ENCODE measurements at regions not wholly inside any gene's neighbourhood (a gene's known extent, or its start where the extent isn't known, plus 50 kb on each side); places are given as distances from the start of the nearest gene placed in this dataset.
"Not testable (repeated sequence)": the region's sequence is repeated elsewhere in the genome, so short reads cannot be mapped to it uniquely, and the experiment has no call there.

DNA sequence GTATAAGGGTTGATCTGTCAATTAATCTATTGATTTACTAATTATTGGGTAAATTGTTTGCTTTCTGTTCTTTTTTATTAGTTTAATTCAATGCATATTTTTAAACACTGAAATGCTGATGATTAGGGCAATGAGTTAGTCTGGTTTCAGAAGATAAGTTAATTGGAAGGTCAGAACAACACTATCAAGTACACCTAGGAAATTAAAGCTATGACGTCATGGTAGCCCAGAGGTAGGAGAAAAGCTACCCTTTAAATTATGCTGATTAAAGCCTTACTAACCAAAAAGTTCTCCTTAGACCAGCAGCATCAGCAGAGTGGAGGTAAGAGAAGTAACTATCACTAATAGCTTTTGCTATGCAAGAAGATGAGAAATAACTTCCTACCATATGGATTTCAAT, 770.4 kb upstream of the ARPP21 start:
- DNase-seq (ENCODE audit: low read depth, low spot score) = no peak

DNA sequence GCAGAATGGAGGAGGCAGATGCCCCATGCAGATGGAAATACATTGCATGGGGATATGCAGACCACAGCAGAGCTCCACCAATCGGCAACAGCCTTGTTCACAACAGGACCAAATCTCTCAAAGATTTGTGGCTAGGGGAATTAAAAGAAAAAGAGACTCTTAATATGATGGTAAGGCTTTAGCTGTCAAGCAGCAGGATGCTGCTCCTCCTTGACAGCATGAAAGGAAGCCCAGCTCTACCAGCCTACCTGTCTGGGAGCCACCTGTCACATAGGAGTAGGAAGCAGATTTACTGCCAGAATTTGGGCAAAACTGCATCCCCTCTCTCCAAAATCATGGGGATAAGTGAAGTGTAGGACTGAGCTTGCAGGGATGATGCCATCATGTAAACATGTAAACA, 769.6 kb upstream of the ARPP21 start:
- no peak for DNase-seq (ENCODE audit: low read depth, low spot score)

DNA sequence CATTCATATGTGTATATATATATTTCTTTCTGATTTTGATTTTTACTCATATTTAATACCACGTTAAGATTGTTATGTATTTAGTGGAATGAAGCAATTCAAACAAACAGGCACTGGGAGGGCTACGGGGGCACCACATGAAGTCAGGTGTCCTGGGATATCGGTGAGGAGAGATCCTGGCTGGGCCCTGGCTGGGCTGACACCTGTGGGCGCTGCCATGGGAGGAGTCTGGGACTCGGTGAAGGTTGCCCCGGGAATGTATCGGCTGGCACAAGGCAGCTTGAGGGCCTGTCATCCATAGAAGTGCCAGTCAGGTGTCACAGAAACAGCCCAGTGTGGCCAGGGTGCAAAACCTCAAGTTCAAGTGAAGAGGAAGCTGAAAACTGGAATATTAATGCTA, 766.9 kb upstream of the ARPP21 start:
- DNase-seq (ENCODE audit: low read depth, low spot score) = no peak

DNA sequence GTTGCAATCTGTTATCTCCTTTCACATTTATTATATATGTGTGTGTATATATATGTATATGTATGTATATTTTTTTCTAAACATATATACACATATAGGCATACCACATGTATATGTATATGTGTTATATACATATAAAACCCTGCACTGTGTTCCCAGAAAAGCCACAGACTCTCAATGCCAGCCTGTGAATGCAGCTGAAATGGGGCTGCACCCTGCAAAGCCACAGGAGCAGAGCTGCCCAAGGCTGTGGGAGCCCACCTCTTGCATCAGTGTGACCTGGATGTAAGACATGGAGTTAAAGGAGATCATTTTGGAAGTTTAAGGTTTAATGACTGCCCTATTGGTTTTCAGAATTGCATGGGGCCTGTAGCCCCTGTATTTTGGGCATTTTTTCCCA, 762.3 kb upstream of the ARPP21 start:
- DNase-seq (ENCODE audit: low read depth, low spot score) = no peak

DNA sequence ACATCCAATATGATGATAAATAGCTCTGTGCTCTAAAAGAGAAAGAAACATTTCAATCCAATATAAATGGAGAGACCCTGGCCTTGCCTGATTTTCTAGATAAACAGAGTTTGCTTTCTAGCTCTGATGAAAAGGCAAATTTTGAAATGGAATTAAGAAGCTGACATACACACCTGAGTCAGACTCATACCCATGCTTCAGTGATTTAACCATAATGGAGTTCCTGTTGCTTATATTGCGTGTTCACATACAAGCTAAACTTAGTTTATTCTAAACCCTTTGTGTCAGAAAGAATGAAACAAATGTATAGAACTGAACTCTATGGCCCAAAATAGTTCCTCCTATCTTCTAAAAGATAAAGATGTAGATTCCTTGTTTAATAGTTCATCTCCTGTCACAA, 760.8 kb upstream of the ARPP21 start:
- DNase-seq (ENCODE audit: low read depth, low spot score) = no peak

DNA sequence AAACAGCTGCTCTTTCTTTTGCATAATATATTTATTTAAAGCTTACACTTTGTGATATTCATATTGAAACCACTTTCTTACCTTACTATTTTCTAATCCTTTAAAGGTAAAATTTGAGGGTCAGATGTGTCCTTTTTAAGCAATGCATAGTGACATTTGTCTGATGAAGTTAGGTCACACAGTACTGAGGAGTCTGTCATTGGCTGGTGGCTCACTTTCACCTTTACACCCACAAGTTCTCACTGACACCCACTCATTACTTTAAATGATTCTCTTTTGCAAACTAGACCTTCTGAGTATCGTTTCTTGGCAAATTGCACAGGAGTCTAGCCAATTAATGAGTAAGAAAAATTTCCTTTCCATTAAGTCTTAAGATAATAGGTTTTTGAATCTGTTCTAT, 758.3 kb upstream of the ARPP21 start:
- no peak for DNase-seq (ENCODE audit: low read depth, low spot score)

DNA sequence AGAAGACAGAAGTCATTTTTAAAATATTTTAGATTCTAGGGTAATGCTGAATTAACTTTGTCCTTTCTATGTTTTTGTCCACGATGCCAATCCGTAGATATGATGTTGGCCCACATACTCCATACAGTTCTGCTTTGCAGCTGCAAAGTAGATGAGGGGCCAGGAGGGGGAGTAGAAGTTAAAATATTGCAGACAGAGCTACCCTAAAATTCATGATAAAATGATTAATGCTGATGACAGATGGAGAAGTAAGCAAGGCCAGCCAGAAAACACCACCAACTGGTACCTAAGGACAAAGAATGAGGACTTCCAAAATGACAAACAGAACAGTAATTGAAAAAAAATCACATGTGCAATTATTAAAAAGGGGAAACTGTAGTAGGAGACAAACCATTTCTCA, 756.6 kb upstream of the ARPP21 start:
- DNase-seq (ENCODE audit: low read depth, low spot score) = peak; percentile 48

DNA sequence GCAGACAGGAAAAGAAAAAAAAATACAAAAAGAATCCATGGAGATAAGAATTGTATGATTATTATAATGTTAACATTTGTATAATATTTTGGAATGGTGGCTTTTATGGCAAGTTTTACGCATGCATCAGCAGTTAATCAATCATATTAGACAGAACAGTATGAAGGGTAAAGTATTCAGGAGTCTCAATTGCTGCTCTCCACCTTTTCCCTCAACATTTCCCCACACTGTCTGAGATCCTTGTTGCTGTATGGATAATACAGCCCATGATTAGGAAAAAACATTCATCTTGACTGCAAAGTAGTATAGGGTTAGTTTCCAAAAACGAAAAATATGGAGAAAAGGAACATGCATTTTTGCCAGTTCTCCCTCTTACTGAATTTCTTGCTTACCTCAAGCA, 755.3 kb upstream of the ARPP21 start:
- DNase-seq (ENCODE audit: low read depth, low spot score) = no peak

DNA sequence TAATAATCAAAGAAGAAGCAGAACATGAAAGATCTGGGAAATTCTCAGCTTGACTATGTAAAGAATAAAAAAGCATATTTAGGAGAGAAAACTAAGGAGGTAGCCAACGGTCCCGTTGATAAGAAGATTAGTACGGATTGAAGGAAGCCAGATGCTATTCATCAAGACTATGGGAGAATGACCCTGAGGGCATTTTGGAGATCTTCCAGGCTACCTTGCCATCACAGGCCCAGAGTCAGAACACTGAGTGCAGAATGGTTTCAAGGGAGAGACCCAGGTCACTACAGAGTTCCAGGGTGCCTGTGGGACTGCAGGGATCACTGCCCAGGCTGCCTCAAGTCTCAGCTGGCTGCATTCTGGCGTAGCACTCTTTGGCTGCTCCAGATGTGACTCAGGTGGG, 752.9 kb upstream of the ARPP21 start:
- no peak for DNase-seq (ENCODE audit: low read depth, low spot score)

DNA sequence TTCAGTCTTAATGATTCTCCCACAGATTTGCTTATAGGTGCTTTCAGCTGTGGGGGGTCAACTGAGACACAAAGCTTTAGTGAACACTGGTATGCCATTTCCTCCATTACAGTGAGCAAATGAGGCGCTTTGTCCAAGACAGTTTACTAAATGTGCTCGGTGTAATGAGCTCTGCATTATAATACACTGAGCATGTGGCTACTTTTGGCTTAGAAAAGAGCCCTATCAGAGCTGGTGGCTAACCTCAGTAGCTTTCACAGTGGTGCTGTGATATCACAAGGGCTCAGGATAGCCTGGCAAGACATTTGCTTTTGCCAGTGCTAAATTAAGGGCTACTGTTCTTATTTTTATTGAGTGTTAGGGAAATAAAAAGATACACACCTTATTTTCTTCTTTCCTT, 749.7 kb upstream of the ARPP21 start:
- DNase-seq (ENCODE audit: low read depth, low spot score) = peak; percentile 29

DNA sequence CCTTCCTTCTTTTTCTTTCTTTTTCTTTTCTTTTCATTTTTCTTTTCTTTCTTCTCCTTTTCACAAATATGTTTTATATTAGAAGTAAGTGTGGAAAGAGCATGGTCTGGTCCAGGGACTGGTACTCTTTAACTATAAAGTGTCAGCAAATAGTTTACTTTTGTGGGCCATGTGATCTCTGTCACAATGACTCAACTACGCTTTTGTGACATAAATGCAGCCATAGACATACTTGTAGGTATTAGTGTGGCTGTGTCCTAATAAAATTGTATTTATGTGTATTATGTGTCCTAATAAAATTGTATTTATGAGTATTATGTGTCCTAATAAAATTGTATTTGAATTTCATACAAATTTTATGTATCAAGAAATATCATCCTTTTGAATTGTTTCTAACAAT, 749.1 kb upstream of the ARPP21 start:
- DNase-seq (ENCODE audit: low read depth, low spot score) = no peak

DNA sequence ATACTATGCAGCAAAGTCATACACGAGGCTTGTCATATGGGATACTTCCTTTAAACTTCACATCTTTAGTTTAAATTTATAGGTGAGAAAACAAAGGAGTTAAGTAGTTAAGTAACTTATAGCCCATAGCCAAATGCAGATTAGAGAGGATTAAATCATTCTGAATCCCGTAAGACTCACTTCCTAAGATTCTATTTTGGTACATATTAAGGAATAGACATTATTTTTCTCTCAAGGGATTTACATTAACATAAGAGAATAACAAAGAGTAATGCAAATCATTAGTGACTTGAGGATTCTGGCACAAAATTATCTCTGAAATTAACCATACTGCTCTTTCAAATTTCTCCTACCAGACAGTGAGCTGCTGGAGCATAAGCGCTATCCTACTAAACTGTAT, 747.4 kb upstream of the ARPP21 start:
- no peak for DNase-seq (ENCODE audit: low read depth, low spot score)

DNA sequence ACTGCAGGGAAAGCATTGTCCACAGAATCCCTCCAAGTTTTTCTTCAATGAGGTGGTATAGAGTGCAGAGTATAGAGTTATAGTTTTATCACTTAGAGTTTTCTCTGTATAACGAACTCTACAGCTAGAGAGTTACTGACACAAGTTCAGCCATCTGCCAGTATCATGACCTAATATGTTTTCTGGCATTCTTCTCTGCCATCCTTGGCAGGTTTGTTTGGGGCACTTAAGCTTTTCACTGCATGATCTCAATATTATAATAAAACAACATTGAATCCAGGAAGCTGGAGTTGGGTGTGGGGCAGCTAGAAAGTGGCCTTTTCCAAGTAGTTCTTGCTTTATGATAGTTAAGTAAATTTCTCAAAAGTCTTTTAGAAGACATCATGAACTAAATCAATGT, 743.5 kb upstream of the ARPP21 start:
- DNase-seq (ENCODE audit: low read depth, low spot score) = no peak

DNA sequence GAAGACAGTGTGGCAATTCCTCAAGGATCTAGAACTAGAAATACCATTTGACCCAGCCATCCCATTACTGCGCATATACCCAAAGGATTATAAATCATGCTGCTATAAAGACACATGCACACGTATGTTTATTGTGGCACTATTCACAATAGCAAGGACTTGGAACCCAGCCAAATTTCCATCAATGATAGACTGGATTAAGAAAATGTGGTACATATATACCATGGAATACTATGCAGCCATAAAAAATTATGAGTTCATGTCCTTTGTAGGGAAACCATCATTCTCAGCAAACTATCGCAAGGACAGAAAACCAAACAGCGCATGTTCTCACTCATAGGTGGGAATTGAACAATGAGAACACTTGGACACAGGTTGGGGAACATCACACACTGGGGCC, 729.6 kb upstream of the ARPP21 start:
- DNase-seq (ENCODE audit: low read depth, low spot score) = not testable (repeated sequence)

DNA sequence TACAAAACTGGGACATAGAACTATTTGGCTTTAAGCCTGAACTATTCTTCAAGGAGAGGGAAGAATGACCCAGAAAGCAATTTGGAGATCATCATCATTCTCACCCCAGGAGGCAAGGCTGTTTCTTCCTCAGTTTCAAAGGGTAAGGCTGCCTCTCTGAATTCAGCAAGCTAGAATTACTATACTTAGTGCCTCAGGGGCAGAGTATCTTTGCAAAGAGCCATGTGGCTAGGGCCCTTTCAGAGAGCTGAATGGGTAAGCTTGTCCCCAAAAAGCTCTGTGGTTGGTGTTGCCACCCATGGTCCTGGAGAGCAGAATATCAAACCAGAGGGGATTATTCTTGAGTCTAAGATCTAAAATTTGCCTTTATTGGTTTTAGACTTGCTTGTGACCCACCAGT, 720.3 kb upstream of the ARPP21 start:
- DNase-seq (ENCODE audit: low read depth, low spot score) = no peak

DNA sequence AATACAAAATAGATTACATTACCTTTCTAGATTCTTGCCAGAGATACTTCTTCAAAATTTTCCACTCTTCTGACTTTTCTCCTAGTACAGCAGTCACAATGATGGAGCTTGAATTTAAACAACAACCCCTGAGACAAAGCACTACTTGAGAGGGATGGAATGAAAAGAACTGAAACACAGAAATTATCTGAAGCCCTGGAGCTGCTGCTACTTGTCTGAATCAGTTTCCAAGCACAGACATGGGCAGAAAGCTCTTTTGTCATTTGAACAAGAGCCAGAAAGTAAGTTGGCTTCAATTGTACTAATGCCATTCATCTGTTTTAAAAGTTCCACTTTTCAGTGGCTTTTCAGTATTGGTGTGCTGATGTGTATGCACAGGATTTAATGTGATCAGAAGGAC, 718.5 kb upstream of the ARPP21 start:
- peak; percentile 27 for DNase-seq (ENCODE audit: low read depth, low spot score)

DNA sequence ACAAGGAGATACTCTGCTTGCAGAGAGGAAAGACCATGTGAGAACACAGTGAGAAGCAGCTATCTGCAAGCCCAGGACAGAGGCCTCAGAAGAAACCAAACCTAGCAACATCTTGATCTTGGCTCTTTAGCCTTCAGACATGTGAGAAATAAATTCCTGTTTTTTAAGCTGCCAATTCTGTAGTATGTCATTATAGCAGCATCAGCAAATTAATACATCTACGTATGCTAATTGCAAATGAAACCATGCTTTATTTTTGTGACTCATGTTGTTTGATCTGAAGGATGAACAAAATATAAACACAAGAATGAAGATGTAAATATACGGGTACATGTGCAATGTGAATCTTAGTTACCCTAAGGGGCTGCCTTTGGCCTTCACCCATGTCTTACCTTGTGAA, 714.4 kb upstream of the ARPP21 start:
- no peak for DNase-seq (ENCODE audit: low read depth, low spot score)

DNA sequence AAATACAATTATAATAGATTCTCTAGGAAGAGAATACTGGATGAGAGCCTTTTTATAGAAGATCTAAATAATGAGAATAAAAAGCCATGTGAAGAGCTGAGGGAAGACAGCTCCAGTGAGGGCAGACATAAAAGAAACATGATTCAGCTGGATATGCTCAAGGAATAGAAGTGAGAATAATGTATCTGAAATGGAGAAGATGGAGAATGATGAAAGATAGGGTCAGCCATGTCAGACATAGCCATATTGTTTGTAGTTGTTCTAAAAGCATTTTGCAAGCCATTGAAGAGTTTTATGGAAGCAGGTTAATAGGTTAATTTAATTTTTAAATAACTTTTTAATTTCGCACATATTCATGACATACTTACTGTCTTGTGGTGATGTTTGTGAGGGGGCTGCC, 713.5 kb upstream of the ARPP21 start:
- DNase-seq (ENCODE audit: low read depth, low spot score) = no peak

DNA sequence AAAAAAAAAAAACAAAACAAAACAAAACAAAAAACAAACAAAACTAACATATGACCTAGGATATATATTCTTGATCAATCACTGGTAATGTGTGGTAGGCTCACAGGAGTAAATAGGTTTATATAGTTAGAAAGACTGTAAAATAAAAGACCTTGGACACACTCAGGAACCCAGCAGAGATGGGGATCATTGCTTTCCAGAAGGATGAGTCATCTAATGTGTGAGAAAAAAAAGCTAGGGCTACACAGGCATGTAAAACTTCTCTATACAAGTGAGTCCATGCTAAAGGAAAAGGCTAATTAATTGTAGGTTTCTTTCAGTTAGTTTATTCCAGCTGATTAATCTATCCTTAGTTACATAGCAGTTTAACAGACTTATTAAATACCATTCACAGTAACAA, 710.3 kb upstream of the ARPP21 start:
- DNase-seq (ENCODE audit: low read depth, low spot score) = peak; percentile 46

DNA sequence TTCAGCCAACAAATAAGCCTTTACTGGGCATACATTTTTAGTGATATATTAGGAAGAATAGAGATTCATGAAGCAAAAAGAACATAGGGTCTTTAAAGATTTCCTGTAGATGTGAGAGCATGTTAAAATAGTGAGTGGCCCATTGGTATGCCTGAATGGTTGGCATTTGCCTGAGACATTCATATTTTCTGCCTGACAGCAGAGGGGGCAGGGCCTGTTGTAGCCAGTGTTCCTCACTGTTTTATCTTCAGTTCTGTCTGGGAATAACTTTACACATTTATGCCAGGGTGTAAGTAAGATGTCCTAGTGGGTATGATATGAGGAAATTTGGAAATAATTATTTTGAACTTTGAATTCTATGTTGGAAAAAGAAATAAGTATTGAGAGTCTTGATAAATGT, 704.7 kb upstream of the ARPP21 start:
- DNase-seq (ENCODE audit: low read depth, low spot score) = peak; percentile 52

DNA sequence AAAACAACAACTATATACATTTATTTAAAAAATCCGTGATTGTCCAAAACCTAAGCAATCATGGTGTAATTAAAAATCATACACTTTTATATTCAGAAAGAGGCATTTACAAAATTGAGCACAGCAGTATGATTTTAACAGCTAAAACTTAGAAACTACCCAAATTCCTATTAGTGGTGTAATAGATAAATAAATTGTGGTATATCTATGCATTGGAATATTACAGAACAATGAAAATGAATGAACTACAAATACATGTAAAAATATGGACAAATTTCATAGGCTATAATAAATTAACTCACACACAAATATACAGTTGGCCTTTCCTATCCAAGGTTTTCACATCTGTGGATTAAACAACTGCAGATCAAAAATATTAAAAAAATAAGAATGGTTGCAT, 700.5 kb upstream of the ARPP21 start:
- no peak for DNase-seq (ENCODE audit: low read depth, low spot score)

DNA sequence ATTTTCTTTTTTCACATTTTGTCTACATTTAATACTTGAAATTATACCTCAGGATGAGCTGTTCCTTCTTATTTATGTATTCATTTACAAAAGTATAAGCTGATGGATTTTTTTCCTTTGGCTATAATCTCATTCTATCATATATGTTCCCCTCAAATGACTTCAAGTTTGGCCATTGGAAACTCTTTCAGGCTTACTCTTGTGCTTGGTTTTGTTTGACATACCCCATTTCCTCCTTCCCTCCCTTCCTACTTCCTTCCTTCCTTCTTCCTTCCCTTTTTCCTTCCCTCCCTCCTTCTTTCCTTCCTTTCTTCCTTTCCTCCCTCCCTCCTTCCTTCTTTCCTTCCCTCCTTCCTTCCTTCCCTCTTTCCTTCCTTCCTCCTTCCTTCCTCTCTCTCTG, 697.1 kb upstream of the ARPP21 start:
- no peak for DNase-seq (ENCODE audit: low read depth, low spot score)

DNA sequence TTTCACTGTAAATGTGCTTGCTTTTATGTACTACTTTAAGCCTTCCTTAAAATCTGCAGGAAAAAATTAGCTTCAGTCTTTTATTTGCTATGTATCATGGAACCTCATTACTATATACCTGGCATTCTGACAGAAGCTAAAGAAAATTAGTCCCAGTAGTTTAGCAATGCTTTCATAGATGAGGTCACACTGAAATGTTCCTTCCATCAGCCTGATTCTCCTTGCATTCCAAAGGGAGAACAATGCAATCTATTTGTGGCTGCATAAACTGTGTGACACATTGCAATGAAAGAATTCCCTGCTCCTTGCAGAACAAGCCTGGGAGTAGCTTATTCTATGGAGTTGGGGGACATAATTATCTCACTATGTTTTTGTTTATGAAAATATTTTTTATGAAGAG, 691.5 kb upstream of the ARPP21 start:
- peak; percentile 94 for DNase-seq (ENCODE audit: low read depth, low spot score)

DNA sequence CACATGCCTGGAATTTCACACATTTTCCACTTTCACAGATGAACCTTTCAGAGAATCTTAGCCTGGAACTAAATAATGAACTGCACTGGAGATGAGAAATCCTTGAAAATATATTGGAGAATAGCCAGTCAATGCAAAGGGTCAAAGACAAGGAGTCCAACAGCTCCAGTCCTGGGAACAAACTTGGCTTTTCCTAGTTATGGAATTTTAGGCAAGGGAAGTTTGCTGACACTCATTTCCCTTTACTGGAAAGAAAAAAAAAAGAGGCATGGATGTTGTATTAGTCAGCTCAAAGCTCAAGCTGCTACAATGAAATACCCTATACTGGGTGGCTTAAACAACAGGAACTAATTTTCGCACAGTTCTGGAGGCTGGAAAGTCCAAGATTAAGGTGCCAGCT, 690.8 kb upstream of the ARPP21 start:
- peak; percentile 58 for DNase-seq (ENCODE audit: low read depth, low spot score)

DNA sequence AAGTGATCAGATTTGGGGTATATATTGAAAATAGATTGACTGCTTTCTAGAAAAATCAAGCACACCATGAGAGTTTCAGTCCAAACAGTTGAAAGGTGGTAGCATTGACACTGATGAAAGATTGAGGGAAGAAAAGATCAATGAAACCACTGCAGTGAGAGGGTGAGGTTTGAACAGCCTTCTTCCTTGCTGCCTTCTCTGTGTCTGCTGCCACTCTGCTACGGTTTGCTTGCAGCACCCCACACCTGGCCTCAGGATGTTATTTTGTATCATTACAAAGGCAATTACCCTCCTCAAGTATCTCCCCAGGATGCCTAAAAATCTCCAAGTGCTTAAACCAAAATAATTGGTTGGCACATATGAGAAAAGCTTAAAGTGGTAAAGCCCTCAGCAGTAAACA, 683.6 kb upstream of the ARPP21 start:
- DNase-seq (ENCODE audit: low read depth, low spot score) = no peak

Measured in astrocyte of the hippocampus (primary cell).